HCEC 1CT (cell line): ENCODE measurements at regions not wholly inside any gene's neighbourhood (a gene's known extent, or its start where the extent isn't known, plus 50 kb on each side); places are given as distances from the start of the nearest gene placed in this dataset.

ENCODE experiments used
- DNase-seq: peaks from one replicate; pipeline ENCODE4 v3.0.0-alpha.2; 2017

DNA sequence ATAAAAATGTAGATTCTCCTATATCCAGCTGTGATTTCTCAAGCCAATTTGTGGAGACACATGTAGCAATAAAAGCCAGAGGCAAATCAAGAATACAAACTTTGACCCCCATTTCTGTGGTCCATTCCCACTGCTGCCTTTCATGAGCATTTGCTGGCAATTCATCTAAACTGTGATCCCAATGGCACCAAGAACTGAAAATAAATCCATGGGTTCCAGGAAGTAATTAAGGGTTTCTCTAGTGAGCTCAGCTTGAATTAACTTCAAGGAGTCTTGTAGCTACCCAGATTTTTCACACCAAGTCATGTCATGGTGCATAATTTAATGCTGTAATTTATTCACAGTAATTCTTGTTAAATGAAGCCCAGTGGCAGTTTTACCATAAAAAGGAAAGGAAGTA is 145.0 kb upstream of the SMC2 start:
- no peak for DNase-seq

DNA sequence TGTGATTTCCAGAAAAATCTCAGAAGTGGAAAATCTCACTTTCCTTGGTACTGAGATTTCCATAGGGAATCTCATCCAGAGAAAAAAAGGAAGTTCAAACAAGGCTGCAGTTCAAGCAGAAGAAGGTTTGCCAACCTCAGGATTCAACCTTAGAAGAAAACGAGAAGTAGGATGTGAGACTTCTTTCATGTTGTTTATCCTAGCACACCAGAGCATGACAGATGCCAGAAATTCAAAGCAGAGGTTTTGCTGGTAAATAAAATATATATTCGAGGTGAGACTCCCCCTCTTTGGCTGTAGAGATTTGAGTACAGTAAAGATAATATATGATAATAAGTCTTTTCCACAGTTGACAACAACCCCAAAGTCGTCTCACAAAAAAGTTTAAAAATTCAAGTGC is 116.9 kb upstream of the SMC2 start:
- DNase-seq: no peak

DNA sequence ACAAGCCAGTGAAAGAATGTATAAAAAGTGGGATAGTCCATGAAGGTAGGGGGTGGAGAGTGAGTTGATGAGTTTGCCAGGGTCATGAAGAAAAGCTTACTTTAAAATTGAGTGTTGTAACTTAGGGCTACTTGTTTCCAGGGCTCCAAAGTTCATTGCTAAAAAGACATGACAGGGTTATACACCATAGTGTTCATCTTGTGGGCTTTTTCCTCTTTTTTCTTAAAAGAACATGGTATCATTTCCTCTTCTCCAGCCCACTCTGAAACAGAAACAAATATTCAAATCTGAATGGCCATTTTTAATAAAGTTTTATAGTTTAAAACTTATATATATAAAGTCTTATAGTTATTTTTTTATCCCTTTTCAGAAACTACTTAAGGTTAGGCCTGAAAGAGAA is 115.7 kb upstream of the SMC2 start:
- DNase-seq: no peak

DNA sequence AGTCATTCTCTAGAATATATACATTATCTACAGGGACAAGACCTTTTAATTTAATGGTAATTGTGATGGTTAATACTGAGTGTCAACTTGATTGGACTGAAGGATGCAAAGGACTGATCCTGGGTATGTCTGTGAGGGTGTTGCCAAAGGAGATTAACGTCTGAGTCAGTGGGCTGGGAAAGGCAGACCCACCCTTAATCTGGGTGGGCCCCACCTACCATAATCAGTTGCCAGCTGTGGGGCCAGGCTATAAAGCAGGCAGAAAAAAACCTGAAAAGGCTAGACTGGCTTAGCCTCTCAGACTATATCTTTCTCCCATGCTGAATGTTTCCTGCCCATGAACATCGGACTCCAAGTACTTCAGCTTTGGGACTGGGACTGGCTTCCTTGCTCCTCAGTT is 112.2 kb upstream of the SMC2 start:
- DNase-seq: no peak

DNA sequence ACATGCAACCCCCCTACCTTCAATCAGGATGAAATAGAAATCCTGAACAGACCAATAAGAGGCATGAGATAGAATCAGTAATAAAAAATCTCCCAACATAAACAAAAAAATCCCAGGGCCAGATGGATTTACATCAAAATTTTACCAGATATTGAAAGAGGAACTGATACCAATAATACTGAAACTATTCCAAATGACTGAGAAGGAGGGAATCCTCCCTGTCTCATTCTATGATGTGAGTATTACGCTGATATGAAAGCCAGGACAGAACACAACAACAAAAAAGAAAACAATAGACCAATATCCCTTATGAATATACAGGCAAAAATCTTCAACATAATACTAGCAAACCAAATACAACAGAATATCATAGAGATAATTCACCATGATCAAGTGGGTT is 109.0 kb upstream of the SMC2 start:
- DNase-seq: no peak

DNA sequence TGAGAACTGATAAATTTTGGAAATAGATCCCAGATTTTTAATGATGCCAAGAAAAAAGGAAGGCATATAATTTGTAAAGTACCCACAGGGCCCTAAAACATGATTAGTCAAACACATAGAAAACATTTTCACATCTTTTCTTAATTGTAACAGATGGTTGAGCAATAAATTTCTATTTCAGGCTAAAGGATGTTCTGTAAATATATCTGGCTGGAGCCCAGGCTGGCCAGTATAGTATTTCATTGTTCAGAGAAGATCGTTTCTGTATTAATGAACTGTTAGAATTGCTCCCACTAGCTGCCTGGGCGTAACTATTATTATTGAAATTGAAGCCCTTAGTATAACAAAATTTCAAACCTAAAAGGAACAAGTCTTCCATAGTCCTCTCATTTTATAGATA is 105.3 kb upstream of the SMC2 start:
- no peak for DNase-seq

DNA sequence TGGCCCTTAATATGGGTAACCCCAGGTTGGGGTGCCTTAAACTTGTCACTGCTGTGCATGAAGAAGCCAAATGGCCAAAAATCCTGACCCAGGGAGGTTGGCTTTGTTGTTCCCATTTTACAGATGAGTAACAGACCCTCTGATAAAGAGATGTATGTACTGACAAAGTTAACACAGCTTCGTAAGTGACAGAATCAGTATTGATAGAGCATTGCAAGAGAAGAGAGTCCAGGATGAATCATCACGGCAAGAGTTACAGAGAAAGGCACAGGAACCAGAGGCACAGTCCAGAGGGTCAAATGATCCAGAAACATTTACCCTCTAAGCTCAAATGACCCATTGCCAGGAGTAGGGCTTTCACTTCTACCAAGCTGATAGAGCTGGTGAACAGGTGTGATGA is 103.8 kb upstream of the SMC2 start:
- DNase-seq: no peak

DNA sequence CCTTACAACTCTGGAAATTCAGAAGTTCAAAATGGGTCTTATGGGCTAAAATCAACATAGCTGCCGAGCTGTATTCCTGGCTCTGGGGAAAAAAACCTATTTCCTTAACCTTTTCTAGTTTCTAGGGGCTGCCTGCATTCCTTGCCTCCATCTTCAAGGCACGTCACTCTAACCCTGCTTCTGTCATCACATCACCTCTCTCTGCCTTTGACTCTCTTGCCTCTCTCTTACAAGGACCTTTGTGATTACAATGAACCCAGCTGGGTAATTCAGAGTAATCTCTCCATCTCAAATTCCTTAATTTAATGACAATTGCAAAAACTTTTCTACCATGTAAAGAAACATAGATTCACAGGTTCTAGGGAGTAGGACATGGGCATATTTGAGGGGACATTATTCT is 103.1 kb upstream of the SMC2 start:
- DNase-seq: no peak

DNA sequence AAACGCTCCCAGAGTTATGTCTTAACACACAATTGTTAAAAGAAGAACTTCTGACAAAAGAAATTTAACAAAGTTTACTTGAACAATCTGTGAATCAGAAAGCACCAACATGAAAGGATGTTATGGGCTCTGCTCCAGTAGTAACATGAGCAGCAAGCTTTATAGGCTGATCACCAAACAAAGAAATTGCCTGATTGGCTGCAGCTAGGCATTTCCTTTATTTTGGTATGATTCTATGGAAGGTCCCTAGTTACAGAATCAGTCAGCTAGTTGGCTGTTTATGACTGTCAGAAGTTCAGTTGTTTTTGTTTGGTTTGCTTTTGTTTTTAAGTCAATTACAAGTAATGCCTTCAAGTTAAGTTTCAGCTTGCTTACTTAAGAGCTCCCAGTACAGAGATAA is 102.4 kb upstream of the SMC2 start:
- peak; percentile 30 for DNase-seq

DNA sequence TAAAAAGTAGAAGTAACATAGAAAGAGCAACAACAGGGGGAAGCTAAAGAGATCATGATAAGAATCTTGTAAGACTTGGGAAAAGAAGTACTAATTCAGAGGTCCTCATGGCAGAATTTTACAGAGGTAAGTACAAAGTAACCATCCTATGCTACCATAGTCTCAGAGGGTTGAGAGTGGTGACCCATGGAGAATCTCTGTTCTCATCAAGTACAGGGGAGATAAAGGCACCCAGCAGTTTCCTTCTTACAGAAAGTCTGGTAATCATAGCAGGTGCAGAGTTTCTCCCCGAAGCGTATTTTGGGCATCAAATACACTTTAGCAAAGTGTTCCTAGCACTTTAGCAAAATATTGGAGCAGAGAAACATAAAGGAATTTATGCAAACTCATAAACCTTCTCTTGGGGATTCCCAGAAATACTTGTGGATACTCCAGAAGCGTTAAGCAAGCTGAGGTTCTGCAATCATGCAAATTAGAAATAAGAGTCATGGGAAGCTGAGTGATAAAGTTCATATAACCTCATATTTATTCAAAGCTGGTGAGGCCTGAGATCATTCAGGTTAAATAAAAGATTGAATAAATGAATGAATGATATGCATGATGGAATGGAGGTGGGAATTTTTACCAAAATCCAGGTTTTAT is 101.0 kb upstream of the SMC2 start:
- DNase-seq: no peak

DNA sequence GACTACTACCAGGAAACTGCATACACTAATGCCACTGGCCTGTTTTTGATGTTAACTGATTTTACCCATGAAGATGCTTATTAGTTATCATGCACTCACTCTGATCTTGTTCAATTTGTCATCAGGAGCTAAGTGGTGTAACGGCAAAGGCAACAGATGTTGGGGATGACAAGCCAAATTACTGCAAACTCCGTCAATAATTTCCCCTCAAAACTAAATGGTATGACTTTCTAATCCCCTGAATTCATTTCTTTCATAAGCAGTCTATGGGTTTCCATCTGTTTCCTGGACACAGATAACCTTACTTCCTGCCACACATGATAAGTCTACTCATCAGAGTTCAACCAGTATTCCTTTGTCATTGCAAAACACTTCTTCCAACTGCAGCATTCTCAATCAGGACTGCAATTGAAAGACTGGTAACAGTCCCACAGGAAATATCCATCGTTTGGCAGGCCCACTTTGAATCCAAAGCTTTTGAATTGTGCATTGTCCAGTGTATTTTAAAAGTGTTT is 96.2 kb upstream of the SMC2 start:
- DNase-seq: no peak

DNA sequence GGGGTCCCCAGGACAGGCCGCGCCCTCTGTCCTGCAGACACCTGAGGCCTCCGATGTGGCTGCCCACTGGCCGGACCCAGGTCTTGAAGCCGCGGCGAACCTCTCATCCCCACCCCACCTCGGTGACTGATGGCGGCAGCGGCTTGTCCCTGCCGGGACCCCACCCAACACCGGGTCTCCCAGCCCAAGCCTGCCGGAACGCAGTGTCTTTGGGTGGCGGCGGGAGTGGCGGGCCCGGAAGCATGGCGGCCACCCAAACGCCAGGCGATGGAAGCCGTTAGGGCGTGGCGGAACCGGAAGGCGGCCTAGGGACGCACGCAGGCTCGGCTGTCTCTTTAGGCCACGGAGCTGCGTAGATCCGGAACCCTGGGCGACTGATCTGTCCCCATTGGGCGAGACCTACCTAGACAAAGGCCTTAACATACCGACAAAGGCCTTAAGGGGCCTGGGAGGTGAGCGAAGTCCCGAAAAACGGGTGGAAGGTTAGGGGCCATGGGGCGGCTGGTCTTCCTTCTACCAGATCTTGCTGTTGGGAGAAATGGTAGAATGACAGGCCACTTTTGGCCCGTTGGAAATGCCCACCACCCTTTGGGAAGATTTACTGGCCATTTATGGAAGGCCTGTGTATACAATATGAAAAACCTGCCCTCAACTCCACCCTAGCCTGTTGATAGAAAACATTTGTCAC is 94.6 kb upstream of the SMC2 start:
- DNase-seq: no peak

DNA sequence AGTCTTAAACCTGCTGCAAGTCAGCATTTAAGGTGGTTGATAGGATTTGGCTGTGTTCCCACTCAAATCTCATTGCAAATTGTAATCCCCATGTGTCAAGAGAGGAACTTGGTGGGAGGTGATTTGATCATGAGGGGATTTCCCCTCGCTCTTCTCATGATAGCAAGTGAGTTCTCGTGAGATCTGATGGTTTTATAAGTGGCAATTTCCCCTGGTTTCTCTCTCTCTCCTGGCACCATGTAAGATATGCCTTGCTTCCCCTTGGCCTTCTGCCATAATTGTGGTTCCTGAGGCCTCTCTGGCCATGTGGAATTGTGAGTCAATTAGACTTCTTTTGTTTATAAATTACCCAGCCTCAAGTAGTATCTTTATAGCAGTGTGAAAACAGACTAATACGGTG is 84.3 kb upstream of the SMC2 start:
- DNase-seq: peak; percentile 20

DNA sequence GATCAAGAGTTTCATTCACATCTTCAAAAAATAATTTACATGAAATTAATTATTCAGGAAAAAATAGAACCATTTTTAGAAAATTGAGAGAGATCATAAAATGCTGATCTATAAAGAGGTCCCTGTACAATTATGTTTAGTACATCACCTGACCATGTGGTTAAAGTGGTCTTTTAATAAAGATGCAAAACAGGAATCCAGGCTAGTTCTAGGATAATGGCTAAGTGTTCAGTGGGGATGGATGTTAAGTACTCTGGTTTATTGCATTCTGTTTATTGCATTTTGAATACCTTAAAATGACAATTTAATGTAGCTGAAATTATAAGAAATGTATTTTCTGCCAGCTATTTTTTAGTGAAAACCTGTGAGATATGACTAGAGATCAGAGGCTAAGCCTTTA is 72.0 kb upstream of the SMC2 start:
- no peak for DNase-seq

DNA sequence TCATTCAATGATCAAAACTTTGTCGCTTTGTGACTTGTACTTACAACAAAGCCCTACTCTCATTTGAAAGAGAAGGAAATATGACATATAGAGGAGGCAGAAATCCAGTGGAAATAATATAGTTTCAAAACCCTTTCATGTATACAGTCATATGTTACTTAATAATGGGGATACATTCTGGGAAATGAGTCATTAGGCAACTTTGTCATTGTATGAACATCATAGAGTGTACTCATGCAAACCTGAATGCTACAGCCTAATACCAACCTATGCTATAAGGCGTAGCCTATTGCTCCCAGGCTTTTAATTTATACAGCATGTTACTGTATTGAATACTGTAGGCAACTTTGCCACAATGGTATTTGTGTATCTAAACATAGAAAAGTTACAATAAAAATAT is 69.0 kb upstream of the SMC2 start:
- DNase-seq: peak; percentile 50

DNA sequence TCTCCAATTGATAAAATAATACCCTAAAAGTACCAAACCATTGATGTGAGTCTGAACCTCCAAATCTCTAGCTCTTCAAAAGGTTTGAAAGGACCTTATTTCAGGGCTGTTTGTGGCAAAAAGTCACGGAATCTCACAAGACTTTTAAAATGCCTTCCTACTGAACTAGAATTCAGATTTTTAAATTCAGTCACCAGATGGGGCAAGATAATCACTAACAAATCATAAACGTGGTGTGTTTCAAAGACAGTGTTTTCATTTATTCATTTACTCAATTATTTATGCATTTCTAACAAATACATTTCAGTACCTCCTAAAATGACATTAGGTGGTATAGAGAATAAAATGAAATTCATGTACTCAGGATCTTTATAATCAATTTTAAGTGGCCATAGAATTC is 68.2 kb upstream of the SMC2 start:
- DNase-seq: no peak

DNA sequence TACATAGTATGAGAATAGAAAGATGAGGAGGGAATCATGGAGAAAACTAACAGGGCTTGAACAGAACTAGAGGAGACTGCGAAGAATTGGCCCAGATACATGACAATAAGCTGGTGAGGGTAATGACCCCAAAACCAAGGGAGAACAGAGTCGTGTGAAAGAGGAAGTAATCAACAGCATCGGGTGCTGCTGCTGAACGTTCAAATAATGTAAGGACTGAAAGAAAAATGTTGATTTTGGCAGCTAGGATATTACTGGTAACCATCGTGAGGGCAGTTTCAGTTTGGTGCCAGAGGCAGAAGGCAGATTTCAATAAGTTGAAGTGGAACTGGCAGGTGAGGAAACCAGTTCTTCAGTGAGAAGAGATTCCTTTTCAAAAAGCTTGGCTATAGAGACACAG is 66.8 kb upstream of the SMC2 start:
- DNase-seq: no peak

DNA sequence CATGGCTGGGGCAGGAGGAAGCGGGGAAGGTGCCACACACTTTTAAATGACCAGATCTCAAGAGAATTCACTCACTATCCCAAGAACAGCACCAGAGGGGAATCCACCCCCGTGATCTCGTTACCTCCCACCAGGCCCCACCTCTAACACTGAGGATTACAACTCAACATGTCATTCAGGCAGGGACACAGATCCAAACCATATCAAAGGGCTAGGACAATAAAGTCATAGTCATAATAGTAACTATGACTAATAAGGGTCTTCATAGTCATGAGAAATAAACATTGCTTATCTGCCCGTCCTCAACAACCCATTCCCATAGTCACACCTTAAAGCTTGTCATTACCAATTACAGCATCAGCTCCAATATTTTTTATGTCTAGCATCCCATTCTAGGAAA is 65.3 kb upstream of the SMC2 start:
- no peak for DNase-seq
